Renal pelvis (tissue), 1 donor: ENCODE measurements at regions not wholly inside any gene's neighbourhood (a gene's known extent, or its start where the extent isn't known, plus 50 kb on each side); places are given as distances from the start of the nearest gene placed in this dataset.

Experiments
- DNase-seq: peaks from one replicate; pipeline ENCODE4 v3.0.0-alpha.2; 2013

GRCh38 chr12:116483959-116484750 lies 75.0 kb upstream of the MAP1LC3B2 start:
- no peak for DNase-seq

- no peak for DNase-seq
Observed at GRCh38 chr12:116484807-116485206, 74.4 kb upstream of the MAP1LC3B2 start.

DNA sequence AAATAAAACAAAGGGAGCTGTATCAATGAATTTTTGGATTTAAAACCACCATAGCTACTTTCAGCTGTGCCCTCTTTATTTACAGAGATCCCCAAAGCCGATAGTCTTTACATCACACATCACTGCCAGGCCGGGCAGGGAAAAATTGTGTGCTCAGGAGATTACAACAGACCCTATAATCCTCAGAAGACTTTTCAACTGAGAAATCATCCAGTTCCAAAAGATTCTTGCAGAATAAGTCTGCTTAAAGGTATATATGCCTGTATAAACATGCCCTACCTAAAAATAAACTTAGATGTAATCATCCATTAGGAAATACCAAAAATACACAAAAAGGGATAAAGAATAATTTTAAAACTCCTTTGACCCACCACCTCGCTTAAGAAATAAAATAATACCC lies 70.1 kb upstream of the MAP1LC3B2 start:
- no peak for DNase-seq

DNA sequence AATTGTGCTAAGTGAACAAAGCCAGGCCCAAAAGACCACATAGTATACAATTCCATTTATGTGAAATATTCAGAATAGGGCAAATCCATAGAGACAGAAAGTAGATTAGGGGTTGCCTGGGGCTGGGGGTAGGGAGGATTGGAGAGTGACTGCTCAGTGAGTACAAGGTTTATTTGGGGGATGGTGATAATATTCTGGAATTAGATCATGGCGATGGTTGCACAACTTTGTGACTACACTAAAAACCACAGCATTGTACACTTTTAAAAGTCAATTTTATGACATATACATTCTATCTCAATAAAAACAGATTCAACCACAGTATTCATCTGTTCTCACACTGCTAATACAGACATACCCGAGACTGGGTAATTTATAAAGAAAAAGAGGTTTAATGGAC lies 68.7 kb upstream of the MAP1LC3B2 start:
- no peak for DNase-seq

DNA sequence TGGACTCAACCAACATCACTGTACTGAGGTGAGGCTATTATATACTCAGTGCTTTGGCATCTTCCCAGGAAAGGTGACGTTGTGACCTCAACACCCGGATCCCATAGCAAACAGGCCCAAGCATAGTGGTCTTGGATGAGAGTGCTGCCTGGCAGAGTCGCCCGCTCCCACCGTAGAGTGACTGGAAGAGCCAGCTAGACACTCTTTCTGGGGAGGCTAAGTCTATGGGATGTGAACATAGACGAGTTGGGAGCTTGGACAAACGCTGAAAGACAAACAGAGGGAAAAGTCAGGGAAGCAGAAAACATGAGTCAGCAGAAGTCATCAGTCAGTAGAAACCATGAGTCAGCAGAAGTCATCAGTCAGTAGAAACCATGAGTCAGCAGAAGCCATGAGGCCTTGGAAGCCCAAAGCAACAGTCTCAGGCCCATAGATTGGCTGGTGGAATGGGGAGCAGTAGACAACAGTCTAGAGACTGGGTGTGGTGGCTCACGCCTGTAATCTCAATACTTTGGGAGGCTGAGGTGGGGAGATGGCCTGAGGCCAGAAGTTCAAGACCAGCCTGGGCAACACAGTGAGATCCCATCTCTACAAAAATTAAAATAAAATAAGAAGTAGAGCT lies 66.4 kb upstream of the MAP1LC3B2 start:
- DNase-seq: no peak

GRCh38 chr12:116495260-116495659 lies 63.9 kb upstream of the MAP1LC3B2 start:
- DNase-seq: no peak

GRCh38 chr12:116497051-116497591 lies 62.1 kb upstream of the MAP1LC3B2 start:
- no peak for DNase-seq

- no peak for DNase-seq
Observed at GRCh38 chr12:116498471-116498870, 60.7 kb upstream of the MAP1LC3B2 start.

DNA sequence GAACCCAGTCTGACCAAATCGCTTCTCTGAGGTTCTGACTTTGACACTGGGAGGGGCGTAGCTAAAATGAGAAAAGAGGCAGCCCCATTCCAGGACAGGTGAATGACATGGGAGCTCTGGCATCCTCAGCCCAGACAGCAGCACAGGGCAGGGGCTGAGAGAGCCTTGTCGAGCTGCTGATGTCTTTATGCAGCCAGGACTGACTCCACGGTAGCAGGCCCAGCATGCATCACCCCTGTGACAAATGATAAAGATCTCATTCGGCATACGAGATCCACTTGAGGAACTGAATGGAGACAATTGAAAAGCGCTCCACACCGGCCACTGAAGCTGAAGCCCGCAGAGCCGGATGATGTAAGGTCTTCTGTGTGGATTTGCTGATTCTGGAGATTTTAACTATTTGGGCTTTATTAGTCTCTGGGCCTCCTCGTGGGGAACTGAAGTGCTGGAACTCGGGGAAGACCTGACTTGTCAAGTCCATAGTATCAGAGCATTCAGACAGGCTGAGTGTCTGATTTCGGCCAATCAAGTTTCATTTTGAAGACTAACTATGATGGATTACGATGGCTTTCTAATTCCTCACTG lies 56.9 kb upstream of the MAP1LC3B2 start:
- DNase-seq: no peak

GRCh38 chr12:116502989-116503496 lies 56.1 kb upstream of the MAP1LC3B2 start:
- no peak for DNase-seq

DNA sequence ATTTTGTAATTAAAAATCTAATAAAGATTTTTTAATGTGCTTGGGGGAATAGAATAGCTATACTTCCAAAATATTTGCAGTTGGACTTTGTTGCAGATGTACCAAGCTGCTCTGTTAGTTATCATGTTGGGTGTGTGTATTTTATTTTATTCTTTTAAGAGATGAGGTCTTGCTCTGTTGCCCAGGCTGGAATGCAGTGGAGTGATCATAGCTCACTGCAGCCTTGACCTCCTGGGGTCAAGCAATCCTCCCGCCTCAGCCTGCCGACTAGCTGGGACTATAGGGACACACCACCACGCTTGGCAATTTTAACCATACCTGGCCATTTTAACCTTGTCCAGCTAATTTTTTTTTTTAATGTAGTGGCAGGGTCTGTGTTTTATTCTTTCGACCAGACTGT lies 54.7 kb upstream of the MAP1LC3B2 start:
- DNase-seq: no peak

DNA sequence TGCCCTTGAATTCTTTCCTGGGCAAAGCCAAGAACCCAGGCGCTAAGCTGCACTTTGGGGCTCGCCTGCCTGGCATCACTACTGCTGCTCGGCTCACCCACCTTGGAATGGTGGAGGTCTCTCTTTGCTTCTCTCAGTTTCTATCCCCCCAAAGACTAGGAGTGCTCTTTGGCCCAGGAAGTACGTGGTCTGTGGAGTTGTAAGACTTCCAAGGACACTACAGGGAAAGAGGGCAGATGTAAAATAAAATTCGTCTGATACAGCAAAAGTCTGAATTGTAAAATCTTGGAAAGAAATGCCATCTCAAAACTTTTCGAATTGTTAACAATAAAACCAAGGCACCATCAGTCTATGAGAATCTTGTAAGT lies 52.5 kb upstream of the MAP1LC3B2 start:
- DNase-seq: no peak

GRCh38 chr12:116508145-116509121 lies 50.7 kb upstream of the MAP1LC3B2 start:
- peak; percentile 72 for DNase-seq
